ENCODE measurements at regions not wholly inside any gene's neighbourhood (a gene's known extent, or its start where the extent isn't known, plus 50 kb on each side); places are given as distances from the start of the nearest gene placed in this dataset.
A peak's percentile ranks its signal among the peaks of the same experiment; 100 is the strongest.

DNA sequence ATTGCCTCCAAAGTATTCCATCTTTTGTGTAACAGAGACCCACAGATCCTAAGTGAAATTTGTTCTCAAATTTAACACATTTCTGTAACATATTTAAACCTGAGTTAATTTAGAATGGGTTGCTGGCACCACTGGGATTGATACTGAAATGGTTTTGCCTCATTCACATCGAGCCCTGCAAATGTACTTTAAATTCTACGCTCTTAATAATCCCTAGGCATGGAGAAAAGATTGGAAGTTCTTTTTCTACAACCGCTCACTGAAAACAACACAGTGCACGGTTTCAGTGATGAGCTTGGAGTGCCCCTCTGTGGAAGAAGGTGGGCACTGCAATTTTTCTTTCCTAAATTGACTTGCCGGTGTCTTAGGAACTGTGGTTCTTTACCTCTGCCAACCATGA, 109.9 kb upstream of the ATP11B start:
- DNase-seq (ENCODE audit: low read depth, low spot score): peak; percentile 82

DNA sequence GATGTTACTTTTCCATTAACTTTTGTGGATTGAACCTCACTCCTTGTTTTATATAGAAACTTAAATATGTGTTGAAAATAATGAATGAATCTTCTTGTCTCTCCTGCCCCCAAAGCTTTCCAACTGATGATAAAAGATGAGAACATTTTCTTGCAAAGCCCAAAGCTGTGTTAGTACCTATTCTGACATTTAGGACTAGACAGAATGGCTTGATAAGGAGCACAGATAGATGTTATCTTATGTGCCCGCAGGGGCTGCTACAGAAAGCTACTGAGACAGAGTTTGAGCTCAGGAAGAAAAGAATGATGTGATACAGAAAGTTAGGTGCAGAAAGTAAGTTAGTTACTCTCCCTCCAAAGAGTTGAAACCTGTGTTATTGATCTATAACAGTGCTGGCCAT, 109.4 kb upstream of the ATP11B start:
- peak; percentile 17 for DNase-seq (ENCODE audit: low read depth, low spot score)

DNA sequence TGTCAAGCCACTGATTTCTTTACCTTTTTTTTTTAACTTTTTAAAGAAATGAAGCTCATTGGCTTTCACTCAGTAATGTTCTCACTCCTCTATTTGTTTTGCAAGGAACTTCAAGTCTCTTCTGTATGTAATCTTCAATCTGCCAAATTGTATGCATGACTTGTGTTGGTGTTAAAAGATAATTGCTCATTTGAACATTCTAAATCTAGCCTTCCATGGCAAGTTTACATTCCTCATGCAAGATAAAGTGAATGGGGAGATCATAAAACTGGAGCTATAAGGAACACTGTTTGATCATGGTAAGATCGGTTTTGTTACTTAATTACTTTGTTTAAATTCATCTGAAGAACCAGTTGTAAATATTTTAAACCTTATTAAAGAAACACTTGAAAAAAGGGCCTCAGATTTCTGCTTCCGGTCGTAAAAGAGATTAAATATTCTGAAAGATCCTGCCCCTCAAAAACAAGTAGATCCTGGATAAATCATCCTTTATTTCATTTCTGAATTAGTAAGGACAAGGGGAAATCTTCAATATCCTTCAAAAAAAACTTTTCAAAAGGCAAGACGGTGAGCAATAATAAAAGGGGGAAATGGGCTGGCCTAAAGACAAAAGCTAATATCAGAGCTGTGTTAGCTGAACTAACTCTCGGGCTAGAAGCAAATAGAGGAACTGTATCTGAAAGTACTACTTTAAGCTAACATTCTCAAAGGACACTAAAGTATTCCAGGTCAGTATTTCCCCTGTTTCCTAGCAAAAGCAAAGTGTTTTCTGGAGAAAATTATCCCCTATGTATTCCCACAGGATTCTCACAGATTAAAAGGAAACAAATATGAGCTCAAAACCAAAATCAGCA, 107.0 kb upstream of the ATP11B start:
- DNase-seq (ENCODE audit: low read depth, low spot score): no peak

DNA sequence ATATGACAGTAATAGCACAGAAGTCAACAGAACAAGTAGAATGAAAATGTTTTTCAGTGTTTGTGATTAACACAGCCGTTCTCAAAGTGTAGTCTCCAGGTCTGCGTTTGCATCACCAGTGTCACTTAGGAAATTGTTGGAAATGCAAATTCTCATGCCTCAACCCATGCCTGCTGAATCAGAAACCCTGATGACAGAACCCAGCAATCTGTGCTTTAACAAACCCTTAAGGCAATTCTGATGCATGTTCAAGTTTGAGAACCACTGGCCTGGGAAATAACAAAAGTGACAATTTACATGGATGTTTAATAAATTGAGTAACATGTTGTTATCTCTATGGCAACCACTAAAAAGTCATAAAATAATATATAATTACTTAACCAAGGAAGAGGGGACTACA, 103.1 kb upstream of the ATP11B start:
- DNase-seq (ENCODE audit: low read depth, low spot score): no peak

DNA sequence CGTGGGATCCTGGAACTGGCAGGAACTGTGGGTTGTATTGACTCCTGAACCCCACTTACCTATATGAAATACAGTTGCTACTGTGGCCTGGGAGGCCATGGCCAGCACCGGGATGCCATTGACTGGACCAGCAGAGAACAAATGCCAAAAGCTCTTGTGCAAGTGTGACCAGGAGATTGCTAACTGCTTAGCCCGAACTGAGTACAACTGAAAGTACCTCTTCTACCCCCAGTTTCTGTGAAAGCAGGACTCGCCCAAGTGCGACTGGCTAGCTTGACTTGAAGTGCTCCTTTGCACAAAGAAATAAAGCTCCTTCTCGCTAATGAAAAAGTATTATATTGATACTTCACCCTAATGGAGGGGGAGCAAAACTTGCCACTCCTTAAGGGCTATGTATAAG, 101.3 kb upstream of the ATP11B start:
- no peak for DNase-seq (ENCODE audit: low read depth, low spot score)

DNA sequence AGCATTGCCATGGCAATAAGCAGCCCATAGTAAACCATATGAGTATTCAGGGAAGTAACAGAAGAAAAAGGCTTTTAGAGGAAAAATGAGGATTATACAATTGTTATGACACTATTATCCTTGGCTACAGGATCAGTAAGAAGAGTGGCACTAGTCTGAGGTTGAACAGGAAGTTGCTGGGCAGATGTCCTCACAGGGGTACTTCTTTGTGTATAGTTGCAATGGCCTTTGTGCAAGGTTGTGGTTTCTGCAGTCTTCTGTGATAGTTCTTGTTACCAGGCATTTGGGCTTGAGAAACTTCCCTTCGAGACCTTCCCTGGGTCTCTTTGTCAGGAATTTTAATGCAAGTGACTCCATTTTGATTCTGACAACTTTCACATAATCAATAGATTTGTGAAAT, 100.6 kb upstream of the ATP11B start:
- no peak for DNase-seq (ENCODE audit: low read depth, low spot score)

DNA sequence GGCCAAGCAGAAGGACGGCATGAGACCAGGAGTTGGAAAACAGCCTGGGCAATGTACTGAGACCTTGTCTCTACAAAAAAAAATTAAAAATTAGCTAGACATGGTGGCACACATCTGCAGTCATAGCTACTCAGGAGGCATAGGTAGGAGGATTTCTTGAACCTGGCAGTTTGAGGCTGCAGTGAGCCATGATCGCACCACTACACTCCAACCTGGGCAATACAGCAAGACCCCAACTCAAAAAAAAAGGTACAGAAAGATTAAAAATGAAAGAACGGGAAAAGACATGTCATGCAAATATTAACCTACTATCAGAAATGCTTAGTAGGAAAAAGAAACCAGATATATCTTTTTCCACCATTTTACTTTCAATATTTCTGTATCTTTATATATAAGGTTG, 99.6 kb upstream of the ATP11B start:
- DNase-seq (ENCODE audit: low read depth, low spot score): no peak

DNA sequence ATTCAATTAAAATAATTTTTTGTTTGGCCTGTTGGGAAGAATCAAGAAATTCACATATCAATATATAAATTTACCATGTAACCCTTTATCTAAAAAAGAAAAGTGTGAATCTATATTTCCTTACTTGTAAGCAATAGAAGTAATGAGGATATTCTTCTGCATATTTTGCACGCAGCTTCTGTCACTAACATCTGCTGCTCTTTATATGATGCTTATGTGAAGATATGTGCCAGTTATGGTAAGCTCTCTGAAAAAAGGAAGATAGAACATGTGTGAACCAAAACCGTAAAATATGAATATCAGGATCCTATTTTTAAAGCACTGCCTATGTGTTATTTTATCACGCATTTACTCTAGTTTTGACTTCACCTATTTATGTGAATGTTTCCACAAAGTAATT, 96.4 kb upstream of the ATP11B start:
- no peak for DNase-seq (ENCODE audit: low read depth, low spot score)

DNA sequence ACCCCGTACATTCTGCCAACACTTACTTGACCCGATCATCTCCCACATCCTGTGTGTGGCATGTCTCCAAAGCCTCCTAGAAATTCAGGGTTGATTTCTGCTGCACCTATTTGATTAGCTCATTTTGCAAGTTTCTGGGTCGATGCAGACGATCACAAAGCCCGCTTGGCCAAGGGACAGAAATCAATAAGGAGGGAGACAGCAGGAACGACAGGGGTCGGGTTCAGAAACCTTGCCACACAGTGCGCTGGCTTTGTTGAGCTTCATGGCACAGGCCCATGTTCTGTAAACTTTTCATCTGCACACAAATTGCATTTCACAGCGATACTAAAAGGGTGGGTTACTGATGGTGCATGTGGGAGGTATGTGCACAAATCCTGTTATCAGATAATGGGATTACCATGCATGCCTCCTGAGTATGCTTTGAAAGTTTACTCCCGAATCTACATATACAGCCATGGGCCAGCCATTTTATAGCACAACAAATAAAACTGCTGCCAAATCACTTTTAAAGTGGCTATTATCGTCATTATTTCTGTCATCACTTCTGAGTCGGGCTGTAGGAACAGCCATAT, 95.9 kb upstream of the ATP11B start:
- no peak for DNase-seq (ENCODE audit: low read depth, low spot score)

DNA sequence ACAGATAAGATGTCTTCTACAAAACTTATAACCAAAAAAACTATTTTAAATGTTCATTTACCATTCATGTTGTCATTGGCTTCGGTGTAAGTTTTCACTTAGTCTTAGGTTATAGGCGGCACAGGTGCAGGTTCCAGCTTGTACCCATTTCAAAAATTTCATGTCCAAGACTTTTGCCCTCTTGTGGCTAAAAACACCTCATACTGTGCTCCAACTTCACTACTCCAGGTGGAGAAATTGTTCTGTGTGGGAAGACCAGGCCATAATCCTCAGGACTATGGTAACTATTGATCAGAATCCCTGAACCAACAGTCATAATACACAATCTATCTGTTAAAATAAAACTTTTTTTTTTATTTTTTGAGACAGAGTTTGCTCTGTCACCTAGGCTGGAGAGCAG, 95.2 kb upstream of the ATP11B start:
- DNase-seq (ENCODE audit: low read depth, low spot score): no peak

DNA sequence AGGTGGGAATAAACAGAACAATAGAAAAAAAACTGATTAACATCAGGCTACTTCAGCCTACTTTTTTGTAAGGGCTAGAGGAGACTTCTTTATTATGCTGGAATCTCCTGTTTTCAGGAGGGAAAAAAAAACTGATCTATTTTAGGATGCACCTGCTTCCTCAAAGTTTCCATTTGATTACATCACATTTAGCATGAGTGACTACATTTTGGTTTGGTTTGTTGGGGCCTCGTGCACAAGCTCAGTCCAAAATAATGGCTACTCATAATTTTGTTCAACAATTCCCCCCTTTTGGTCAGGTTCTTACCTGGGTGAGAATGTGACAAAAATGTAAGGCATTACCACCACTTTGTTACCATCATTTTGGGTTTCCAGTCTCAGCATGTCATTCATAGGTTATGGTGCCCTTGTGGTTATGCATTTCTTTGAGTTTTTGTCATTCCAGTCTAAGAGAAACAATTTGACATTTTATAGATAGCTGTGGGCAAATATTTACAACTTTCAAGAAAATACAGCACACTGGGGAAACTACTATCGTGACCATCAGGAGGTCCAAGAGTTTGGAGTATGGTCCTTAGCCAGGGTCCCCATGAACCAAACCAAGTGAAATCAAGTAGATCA, 93.6 kb upstream of the ATP11B start:
- no peak for DNase-seq (ENCODE audit: low read depth, low spot score)

DNA sequence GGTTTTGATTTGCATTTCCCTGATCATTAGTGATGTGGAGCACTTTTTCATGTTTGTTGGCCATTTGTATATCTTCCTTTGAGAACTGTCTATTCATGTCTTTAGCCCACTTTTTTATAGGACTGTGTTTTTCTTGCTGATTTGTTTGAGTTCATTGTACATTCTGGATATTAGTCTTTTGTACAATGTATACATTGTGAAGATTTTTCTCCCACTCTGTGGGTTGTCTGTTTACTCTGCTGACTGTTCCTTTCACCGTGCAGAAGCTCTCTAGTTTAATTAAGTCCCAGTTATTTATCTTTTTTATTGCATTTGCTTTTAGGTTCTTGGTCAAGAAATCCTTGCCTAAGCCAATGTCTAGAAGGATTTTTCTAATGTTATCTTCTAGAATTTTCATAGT, 91.1 kb upstream of the ATP11B start:
- DNase-seq (ENCODE audit: low read depth, low spot score): no peak

DNA sequence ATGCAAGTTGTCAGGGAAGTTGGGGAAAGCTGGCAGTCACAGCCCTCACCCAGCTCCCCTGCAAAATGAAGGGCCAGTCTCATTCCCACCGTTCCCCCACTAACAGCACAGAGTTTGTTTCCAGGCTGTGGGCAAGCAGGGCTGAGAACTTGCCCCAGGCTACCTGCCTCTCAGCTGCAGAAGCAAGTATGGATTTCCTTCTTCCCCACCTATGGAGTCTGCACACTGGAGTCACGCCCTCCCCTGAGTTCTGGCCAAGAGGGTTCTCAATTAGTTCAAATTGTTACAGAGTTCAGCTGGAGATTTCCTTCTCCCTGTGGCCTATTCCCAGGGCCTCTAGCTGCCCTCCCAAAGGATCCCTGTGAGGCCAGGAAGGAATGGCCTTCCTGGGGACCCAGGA, 90.1 kb upstream of the ATP11B start:
- no peak for DNase-seq (ENCODE audit: low read depth, low spot score)

DNA sequence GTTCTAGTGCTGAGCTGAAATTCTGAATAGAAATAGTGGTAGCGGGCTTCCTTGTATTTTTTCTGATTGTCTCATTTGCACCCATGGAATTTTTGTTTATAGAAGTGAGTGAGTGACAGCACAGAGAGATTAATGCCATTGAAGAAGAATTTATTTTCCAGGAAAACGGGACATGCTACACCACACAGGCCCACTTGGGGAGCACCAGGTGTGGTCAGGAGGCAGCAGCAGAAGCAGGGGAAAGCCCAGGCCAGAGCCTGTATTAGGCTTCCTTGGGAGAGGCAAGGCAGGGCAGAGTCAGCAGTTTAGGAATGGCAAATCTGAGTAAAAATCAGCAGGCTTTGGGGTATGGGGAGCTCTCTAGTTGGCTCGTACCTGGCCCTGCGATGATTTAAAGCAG, 88.4 kb upstream of the ATP11B start:
- peak; percentile 71 for DNase-seq (ENCODE audit: low read depth, low spot score)

DNA sequence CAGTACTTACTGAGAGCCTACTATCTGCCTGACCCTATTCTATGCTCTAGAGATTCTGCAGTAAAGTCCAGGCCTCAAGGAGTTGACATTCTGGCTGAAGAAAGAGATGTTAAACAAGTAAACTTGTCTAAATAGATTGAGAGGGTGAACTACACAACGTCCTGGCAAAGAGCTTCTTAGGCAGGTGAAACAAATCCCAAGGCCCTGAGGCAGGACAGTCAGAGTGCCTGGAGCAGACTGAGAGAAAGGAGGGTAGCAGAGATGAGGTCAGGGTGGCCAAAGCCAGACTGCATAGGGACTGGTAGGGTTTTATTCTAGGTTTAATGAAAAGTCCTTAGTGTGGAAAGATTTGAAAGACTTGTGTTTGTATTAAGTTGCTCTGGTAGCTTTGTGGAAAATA, 84.5 kb upstream of the ATP11B start:
- no peak for DNase-seq (ENCODE audit: low read depth, low spot score)

DNA sequence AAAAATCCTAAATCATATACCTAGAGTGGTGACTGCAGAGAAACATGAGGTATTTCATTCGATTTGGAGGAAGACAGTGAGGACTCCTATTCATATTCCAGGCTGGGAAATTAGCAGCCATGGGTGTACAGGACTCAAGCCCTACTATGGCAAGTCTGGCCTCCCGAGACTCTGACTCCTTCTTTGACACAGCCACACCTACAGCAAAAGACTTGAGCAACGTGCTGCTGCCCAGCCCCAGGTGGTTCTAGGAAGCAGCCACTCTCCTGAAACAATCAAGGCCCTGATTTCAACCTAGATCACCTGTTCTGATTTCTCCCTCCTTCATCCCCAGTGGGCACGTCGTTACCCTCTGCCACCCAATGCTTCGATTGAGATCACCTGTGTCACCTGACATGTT, 84.0 kb upstream of the ATP11B start:
- DNase-seq (ENCODE audit: low read depth, low spot score): no peak

DNA sequence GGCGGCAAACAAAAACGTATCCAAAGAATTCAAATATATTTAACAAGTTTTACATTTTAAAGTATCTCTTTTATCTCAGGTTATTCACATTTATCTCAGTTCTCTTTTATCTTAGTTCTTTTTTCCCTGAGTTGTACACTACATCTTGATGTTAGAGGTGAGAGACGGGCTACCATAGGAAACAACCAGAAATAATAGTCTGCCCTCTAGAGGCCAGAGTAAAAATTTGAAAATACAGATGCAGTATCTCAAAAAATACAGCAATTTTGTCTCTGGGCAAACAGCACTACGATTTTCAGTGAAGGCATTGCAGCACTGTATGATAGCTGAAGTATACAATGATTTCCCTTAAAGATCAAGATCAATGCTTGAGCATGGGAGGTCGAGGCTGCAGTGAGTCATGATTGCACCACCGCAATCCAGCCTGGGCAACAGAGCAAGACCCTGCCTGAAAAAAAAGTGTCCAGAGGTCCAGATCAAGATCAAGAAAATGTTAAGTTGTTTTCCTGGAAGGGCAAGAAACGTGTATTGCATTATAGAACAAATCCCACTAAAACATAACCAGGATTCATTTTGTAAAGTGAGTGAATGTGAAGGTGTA, 82.6 kb upstream of the ATP11B start:
- no peak for DNase-seq (ENCODE audit: low read depth, low spot score)

DNA sequence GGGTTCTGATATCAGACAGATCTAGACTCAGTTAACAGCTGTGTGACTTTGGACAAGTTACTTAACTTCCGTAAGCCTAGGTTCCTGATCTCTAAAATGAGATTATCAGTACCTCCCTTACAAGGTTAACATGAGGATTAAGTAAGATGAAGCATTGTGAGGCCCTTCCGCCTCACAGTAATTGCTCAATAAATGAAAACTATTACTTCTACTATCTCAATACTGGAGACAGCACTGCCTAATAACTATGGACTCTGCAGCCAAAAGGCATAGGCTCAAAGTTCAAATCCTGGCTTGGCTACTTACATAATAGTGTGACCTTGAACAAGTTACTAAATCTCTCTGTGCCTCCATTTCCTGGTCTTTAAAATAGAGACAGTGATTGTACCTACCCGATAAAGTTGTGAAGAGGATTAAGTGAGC, 82.0 kb upstream of the ATP11B start:
- DNase-seq (ENCODE audit: low read depth, low spot score): no peak

DNA sequence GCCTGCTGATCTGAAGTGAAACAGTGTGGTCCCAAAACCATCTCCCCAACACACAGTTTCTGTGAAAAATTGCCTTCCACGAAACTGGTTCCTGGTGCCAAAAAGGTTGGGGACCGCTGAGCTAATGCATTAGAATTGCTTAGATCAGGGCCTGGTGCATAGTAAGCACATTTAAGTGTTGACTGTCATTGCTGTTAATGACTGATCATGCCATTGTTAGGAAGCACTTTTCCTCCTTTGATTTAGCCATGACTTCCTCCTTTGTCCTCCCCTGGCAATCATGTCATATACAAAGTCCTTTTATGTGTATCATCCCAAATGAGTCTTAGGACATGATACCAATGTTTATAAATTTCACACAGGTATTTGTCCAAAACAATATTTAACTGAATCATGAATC, 81.5 kb upstream of the ATP11B start:
- DNase-seq (ENCODE audit: low read depth, low spot score): no peak

DNA sequence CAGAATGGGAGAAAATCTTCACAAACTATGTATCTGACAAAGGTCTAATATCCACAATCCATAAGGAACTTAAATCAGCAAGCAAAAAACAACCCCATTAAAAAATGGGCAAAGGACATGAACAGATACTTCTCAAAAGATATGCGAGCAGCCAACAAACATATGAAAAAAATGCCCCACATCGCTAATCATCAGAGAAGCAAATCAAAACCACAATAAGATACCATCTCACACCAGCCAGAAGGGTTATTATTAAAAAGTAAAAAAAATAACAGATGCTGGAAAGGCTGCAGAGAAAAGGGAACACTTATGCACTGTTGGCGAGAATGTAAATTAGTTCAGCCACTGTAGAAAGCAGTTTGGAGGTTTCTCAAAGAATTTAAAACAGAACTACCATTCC, 80.2 kb upstream of the ATP11B start:
- DNase-seq (ENCODE audit: low read depth, low spot score): no peak

DNA sequence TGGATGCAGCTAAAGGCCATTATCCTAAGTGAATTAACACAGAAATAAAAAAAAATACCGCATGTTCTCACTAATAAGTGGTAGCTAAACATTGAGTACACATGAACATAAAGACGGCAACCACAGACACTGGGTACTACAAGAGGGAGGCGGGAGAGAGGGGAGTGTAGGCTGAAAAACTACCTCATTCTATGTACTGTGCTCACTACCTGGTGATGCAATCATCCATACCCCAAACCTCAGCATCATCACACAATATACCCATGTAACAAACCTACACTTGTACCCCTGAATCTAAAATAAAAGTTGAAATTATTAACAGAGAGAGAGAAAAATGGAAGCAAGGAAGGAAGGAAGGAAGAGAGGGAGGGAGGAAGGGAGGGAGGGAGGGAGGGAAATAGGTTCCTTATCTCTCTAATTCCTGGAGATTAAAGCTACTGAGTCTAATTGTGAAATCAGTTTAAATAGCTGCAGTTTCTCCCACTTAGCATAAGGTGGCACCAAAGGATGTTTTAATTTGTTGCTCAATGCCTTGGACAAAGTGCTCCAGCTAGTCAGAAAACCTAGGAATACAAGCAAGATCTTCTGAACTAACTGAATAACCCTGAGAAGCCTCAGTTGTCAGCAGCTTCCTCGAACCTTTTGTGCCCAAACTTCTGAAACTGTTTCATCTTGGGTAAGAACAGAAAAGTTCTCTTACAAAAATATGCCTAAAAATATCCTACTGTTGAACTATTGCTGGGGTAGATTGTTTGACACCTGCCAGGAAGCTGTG, 79.4 kb upstream of the ATP11B start:
- peak; percentile 23 for DNase-seq (ENCODE audit: low read depth, low spot score)

DNA sequence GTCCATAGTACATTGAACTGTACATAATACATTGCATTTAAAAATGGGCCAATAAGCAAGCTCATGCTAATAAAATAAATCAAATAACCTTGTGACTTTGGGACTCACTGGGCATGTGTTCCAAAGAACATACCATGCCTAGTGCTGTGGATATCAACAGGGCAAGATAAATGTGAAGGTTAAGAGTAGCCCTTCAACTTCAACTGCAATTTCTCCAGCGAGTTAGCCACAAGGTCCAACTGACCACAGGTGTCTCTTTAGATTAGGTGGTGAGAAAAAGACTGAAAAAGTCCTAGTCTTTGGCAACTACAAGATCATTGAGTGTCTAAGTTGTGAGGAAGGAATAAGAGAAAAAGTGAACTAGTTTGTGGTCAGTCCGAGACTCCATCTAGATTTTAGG, 78.3 kb upstream of the ATP11B start:
- no peak for DNase-seq (ENCODE audit: low read depth, low spot score)

Data from ELF-1 (cell line).